B cell (primary cell): ENCODE measurements at regions not wholly inside any gene's neighbourhood (a gene's known extent, or its start where the extent isn't known, plus 50 kb on each side); places are given as distances from the start of the nearest gene placed in this dataset.

ENCODE experiments used
- ATAC-seq: fragments of 200-7000 bp; cut with Tn5 transposase; one replicate; pipeline ENCODE4 v1.10.0; 2021; ENCODE audit warnings: low read depth, mild to moderate bottlenecking, moderate number of reproducible peaks, moderate library complexity
- CTCF ChIA-PET: fragments of 350-600 bp; sonication (Branson Sonifier 250); formaldehyde crosslinking; loops from one replicate; lab custom pipeline; 2021; ENCODE audit warnings: antibody characterized with exemption, inconsistent platforms; lab: Charles Lee
- POLR2A ChIA-PET: fragments of 350-600 bp; sonication (Branson Sonifier 250); formaldehyde crosslinking; loops from one replicate; lab custom pipeline; 2021; ENCODE audit warnings: antibody characterized with exemption; lab: Charles Lee
- DNase-seq: peaks from one replicate; pipeline ENCODE4 v3.0.0; 2013
- H2AFZ ChIP-seq: 2 replicates; pipeline ENCODE4 v1.6.1; 2012; ENCODE audit warnings: mild to moderate bottlenecking, low read depth, low read length; ENCODE audit not compliant: insufficient read depth, poor library complexity, severe bottlenecking
- H3K27ac ChIP-seq, 2 donors: 1 replicate in 1 of 2; 2 replicates in 1 of 2; pipeline ENCODE4 v1.5.1; 2012 to 2013; ENCODE audit warnings: low read length in 2 of 2, mild to moderate bottlenecking in 2 of 2, moderate library complexity in 1 of 2
- H3K27me3 ChIP-seq, 4 experiments: fragments of 200-600 bp in 1 of 4; sonication (generic) in 1 of 4; replicated peaks in 1 of 4; 1 replicate in 2 of 4; 2 replicates in 2 of 4; pipeline versions ENCODE4 v1.6.1 to v1.7.0; 2013 to 2016; ENCODE audit warnings: low read length in 3 of 4, mild to moderate bottlenecking in 2 of 4, mixed read lengths in 1 of 4, moderate library complexity in 1 of 4; ENCODE audit not compliant: insufficient read depth in 4 of 4, control insufficient read depth in 3 of 4; ENCODE audit errors: control extremely low read depth in 1 of 4
- H3K36me3 ChIP-seq, 2 experiments: replicated peaks in 1 of 2; 1 replicate in 1 of 2; 2 replicates in 1 of 2; pipeline versions ENCODE4 v1.6.1 to v1.7.1; 2013; ENCODE audit warnings: low read length in 1 of 2; ENCODE audit not compliant: insufficient read depth in 2 of 2, control insufficient read depth in 1 of 2; ENCODE audit errors: control extremely low read depth in 1 of 2, extremely low read depth in 1 of 2
- H3K4me1 ChIP-seq, 2 donors: fragments of 200-600 bp in 1 of 2; sonication (generic) in 1 of 2; 1 replicate in 1 of 2; 2 replicates in 1 of 2; pipeline versions ENCODE4 v1.5.1 to v1.6.1; 2013 to 2017; ENCODE audit warnings: low read length in 2 of 2; ENCODE audit not compliant: control insufficient read depth in 2 of 2, insufficient read depth in 2 of 2
- H3K4me2 ChIP-seq: replicated peaks from 2 replicates; pipeline ENCODE3; 2012; ENCODE audit warnings: mild to moderate bottlenecking, low read depth, low read length; ENCODE audit not compliant: poor library complexity, severe bottlenecking
- H3K4me3 ChIP-seq, 5 experiments: fragments of 200-600 bp in 1 of 5; sonication (generic) in 1 of 5; 1 replicate in 3 of 5; 2 replicates in 2 of 5; pipeline versions ENCODE4 v1.5.1 to v1.7.0; 2011 to 2016; ENCODE audit warnings: low read length in 4 of 5, mild to moderate bottlenecking in 4 of 5, low read depth in 2 of 5, control low read depth in 1 of 5, moderate library complexity in 1 of 5; ENCODE audit not compliant: insufficient read depth in 1 of 5; ENCODE audit errors: control extremely low read depth in 1 of 5, extremely low read depth in 1 of 5
- H3K79me2 ChIP-seq: fragments of 200-600 bp; sonication (generic); one replicate; pipeline ENCODE4 v1.6.0; 2016; ENCODE audit warnings: low read length; ENCODE audit not compliant: control insufficient read depth, insufficient read depth
- H3K9ac ChIP-seq: fragments of 200-600 bp; sonication (generic); 2 replicates; pipeline ENCODE4 v1.6.1; 2017; ENCODE audit warnings: mild to moderate bottlenecking, low read length, moderate library complexity
- H3K9me3 ChIP-seq, 3 donors: one replicate each; pipeline versions ENCODE4 v1.6.1 to v1.7.1; 2013; ENCODE audit warnings: low read length in 2 of 3; ENCODE audit not compliant: control insufficient read depth in 2 of 3, insufficient read depth in 1 of 3; ENCODE audit errors: control extremely low read depth in 1 of 3
- H4K20me1 ChIP-seq: 2 replicates; pipeline ENCODE4 v1.6.0; 2012; ENCODE audit warnings: mild to moderate bottlenecking, low read length; ENCODE audit not compliant: insufficient read depth, control insufficient read depth, poor library complexity, severe bottlenecking
- H3K27ac Mint-ChIP-seq: one replicate; pipeline ENCODE4 v1.8.0; 2021; ENCODE audit warnings: mixed read lengths
- H3K27me3 Mint-ChIP-seq: one replicate; pipeline ENCODE4 v1.8.0; 2021; ENCODE audit warnings: mixed read lengths
- H3K4me1 Mint-ChIP-seq: one replicate; pipeline ENCODE4 v1.8.0; 2021; ENCODE audit warnings: mixed read lengths
- H3K4me3 Mint-ChIP-seq: one replicate; pipeline ENCODE4 v1.8.0; 2021; ENCODE audit warnings: mixed read lengths
- H3K9me3 Mint-ChIP-seq: one replicate; pipeline ENCODE4 v1.8.0; 2022; ENCODE audit warnings: mixed read lengths; ENCODE audit not compliant: insufficient read depth
- CTCF ChIP-seq: fragments of 200-600 bp; IDR thresholded peaks from one replicate; pipeline ENCODE4 v1.8.0; 2022; ENCODE audit warnings: antibody characterized with exemption, mild to moderate bottlenecking
- EZH2 ChIP-seq: IDR thresholded peaks from 2 replicates; pipeline ENCODE4 v1.6.1; 2012; ENCODE audit warnings: borderline replicate concordance, low read depth, mild to moderate bottlenecking, moderate library complexity, low read length; ENCODE audit not compliant: insufficient read depth, poor library complexity, severe bottlenecking
- WGBS: methylation state at CpG from one replicate; pipeline ENCODE4 v1.1.5; 2013; ENCODE audit warnings: missing lambda C conversion rate; ENCODE audit not compliant: insufficient coverage; 5-methylcytosine and 5-hydroxymethylcytosine counted together
- intact Hi-C: fragments of 100-400 bp; cut with micrococcal nuclease; formaldehyde crosslinking; loops from one replicate; pipeline ENCODE4 v1.10.0; 2022

GRCh38 chr20:59519707-59520014 lies 84.7 kb upstream of the PHACTR3 start:
- Mint-ChIP-seq H3K4me1 (no peaks in the 10 kb centered on the region), H3K27ac (no peak overlapping the region), H3K9me3 (no peaks in the 10 kb centered on the region), H3K4me3 (no peak overlapping the region), H3K27me3 (peaks cover 52% of the 10 kb centered on the region)
- Histone ChIP-seq H3K4me3 (no peak overlapping the region), H3K4me2 (no peak overlapping the region), H4K20me1 (no peaks in the 10 kb centered on the region), H2AFZ (no peak overlapping the region), H3K36me3 (no peaks in the 10 kb centered on the region), H3K27ac (no peak overlapping the region), H3K27me3 (peaks cover 0 to 14% (median 3%) of the 10 kb centered on the region in 4 experiments), H3K9ac (no peak overlapping the region), H3K9me3 (peaks cover 0 to 5% (median 0%) of the 10 kb centered on the region in 3 donors), H3K79me2 (no peaks in the 10 kb centered on the region), H3K4me1 (no peaks in the 10 kb centered on the region)
- peak; percentile 54 for TF ChIP-seq CTCF
- TF ChIP-seq EZH2 = no peak
- ATAC-seq = no peak
- no peak for DNase-seq
- no CpG with 5 or more reads among the region's 1 CpG for WGBS
- ChIA-PET POLR2A (no interaction called here), CTCF (interaction anchor here (0.7 kb wide), 1 partner anchor 9 kb away, joined by 3 read pairs; no protein-coding TSS in a partner anchor)
- intact Hi-C loops = no loop called here

- Histone ChIP-seq H4K20me1 (no peaks in the 10 kb centered on the region), H3K4me2 (no peak overlapping the region), H3K9me3 (peaks cover 0 to 4% (median 0%) of the 10 kb centered on the region in 3 donors), H3K27me3 (peaks cover 0 to 23% (median 7%) of the 10 kb centered on the region in 4 experiments), H3K79me2 (no peaks in the 10 kb centered on the region), H3K36me3 (no peaks in the 10 kb centered on the region), H2AFZ (no peak overlapping the region), H3K9ac (no peak overlapping the region), H3K4me1 (peaks cover 0 to 3% of the 10 kb centered on the region in 2 donors), H3K27ac (no peak overlapping the region), H3K4me3 (no peak overlapping the region)
- WGBS = no CpG with 5 or more reads among the region's 2 CpGs
- H3K4me3 Mint-ChIP-seq = no peak overlapping the region
- no peaks in the 10 kb centered on the region for H3K9me3 Mint-ChIP-seq
- ATAC-seq (no peak), DNase-seq (no peak)
- no peaks in the 10 kb centered on the region for H3K4me1 Mint-ChIP-seq
- CTCF ChIA-PET = no interaction called here
- intact Hi-C loops = no loop called here
- TF ChIP-seq CTCF = no peak
- no peak for TF ChIP-seq EZH2
- H3K27ac Mint-ChIP-seq = no peak overlapping the region
- peaks cover 51% of the 10 kb centered on the region for H3K27me3 Mint-ChIP-seq
- POLR2A ChIA-PET = no interaction called here
Observed at GRCh38 chr20:59520814-59521213, 83.5 kb upstream of the PHACTR3 start.
